GM18907 (cell line): ENCODE measurements at regions not wholly inside any gene's neighbourhood (a gene's known extent, or its start where the extent isn't known, plus 50 kb on each side); places are given as distances from the start of the nearest gene placed in this dataset.

Experiments used
- ATAC-seq: cut with Tn5 transposase; IDR thresholded peaks from one replicate; pipeline ENCODE4 v1.9.1; 2021; ENCODE audit warnings: mild to moderate bottlenecking, moderate library complexity; ENCODE audit not compliant: unreplicated experiment

- no peak for ATAC-seq
Observed at GRCh38 chr3:82773207-82773606, 1011.8 kb upstream of the GBE1 start.

GRCh38 chr3:82764521-82764920 is 1003.1 kb upstream of the GBE1 start:
- ATAC-seq: no peak

GRCh38 chr3:82761858-82762257 is 1000.4 kb upstream of the GBE1 start:
- no peak for ATAC-seq

GRCh38 chr3:82745544-82745943 is 984.1 kb upstream of the GBE1 start:
- ATAC-seq: no peak

- ATAC-seq: no peak
Observed at GRCh38 chr3:82743196-82743595, 981.8 kb upstream of the GBE1 start.

- no peak for ATAC-seq
Observed at GRCh38 chr3:82741346-82741745, 979.9 kb upstream of the GBE1 start.

- ATAC-seq: no peak
Observed at GRCh38 chr3:82739390-82739789, 977.9 kb upstream of the GBE1 start.

- ATAC-seq: no peak
Observed at GRCh38 chr3:82736696-82737277, 975.3 kb upstream of the GBE1 start.

GRCh38 chr3:82715091-82715856 is 953.8 kb upstream of the GBE1 start:
- ATAC-seq: no peak

GRCh38 chr3:82707035-82707434 is 945.6 kb upstream of the GBE1 start:
- no peak for ATAC-seq

- no peak for ATAC-seq
Observed at GRCh38 chr3:82685761-82686160, 924.3 kb upstream of the GBE1 start.

GRCh38 chr3:82676356-82677026 is 915.0 kb upstream of the GBE1 start:
- no peak for ATAC-seq

GRCh38 chr3:82672966-82673365 is 911.5 kb upstream of the GBE1 start:
- no peak for ATAC-seq

GRCh38 chr3:82671466-82671865 is 910.0 kb upstream of the GBE1 start:
- ATAC-seq: no peak

GRCh38 chr3:82654708-82655107 is 893.3 kb upstream of the GBE1 start:
- ATAC-seq: no peak

- no peak for ATAC-seq
Observed at GRCh38 chr3:82643948-82644347, 882.5 kb upstream of the GBE1 start.

- ATAC-seq: no peak
Observed at GRCh38 chr3:82641701-82642100, 880.3 kb upstream of the GBE1 start.

- ATAC-seq: no peak
Observed at GRCh38 chr3:82640254-82640653, 878.8 kb upstream of the GBE1 start.

GRCh38 chr3:82637574-82637973 is 876.1 kb upstream of the GBE1 start:
- ATAC-seq: no peak

- no peak for ATAC-seq
Observed at GRCh38 chr3:82636177-82636576, 874.7 kb upstream of the GBE1 start.

GRCh38 chr3:82633319-82633718 is 871.9 kb upstream of the GBE1 start:
- no peak for ATAC-seq

- ATAC-seq: no peak
Observed at GRCh38 chr3:82629937-82630336, 868.5 kb upstream of the GBE1 start.
